ENCODE measurements at regions not wholly inside any gene's neighbourhood (a gene's known extent, or its start where the extent isn't known, plus 50 kb on each side); places are given as distances from the start of the nearest gene placed in this dataset.
"Not testable (repeated sequence)": the region's sequence is repeated elsewhere in the genome, so short reads cannot be mapped to it uniquely, and the experiment has no call there.

GRCh38 chr9:24721621-24722020 lies 175.9 kb upstream of the IZUMO3 start:
- no peak for FAIRE-seq

GRCh38 chr9:24712206-24712605 lies 166.5 kb upstream of the IZUMO3 start:
- no peak for DNase-seq (ENCODE audit: insufficient read length, low spot score)
- no peak for FAIRE-seq

More at GRCh38 chr9:24721621-24722020, 175.9 kb upstream of the IZUMO3 start:
- no peak for DNase-seq (ENCODE audit: insufficient read length, low spot score)

- DNase-seq (ENCODE audit: insufficient read length, low spot score) (no peak), FAIRE-seq (no peak)
Measured at GRCh38 chr9:24708814-24709213, 163.1 kb upstream of the IZUMO3 start.

- DNase-seq (ENCODE audit: insufficient read length, low spot score) (peak; percentile 0), FAIRE-seq (no peak)
Measured at GRCh38 chr9:24698881-24699518, 153.3 kb upstream of the IZUMO3 start.

- FAIRE-seq (no peak), DNase-seq (ENCODE audit: insufficient read length, low spot score) (no peak)
Measured at GRCh38 chr9:24672336-24672735, 126.6 kb upstream of the IZUMO3 start.

GRCh38 chr9:24657387-24657786 lies 111.7 kb upstream of the IZUMO3 start:
- no peak for FAIRE-seq
- no peak for DNase-seq (ENCODE audit: insufficient read length, low spot score)

GRCh38 chr9:24652181-24652580 lies 106.5 kb upstream of the IZUMO3 start:
- no peak for FAIRE-seq

GRCh38 chr9:24628809-24629208 lies 83.1 kb upstream of the IZUMO3 start:
- DNase-seq (ENCODE audit: insufficient read length, low spot score); FAIRE-seq: not testable (repeated sequence)

More at GRCh38 chr9:24652181-24652580, 106.5 kb upstream of the IZUMO3 start:
- DNase-seq (ENCODE audit: insufficient read length, low spot score), result no peak

- no peak for FAIRE-seq
Measured at GRCh38 chr9:24625097-24625496, 79.4 kb upstream of the IZUMO3 start.

GRCh38 chr9:24624481-24624880 lies 78.8 kb upstream of the IZUMO3 start:
- FAIRE-seq (no peak), DNase-seq (ENCODE audit: insufficient read length, low spot score) (no peak)

More at GRCh38 chr9:24625097-24625496, 79.4 kb upstream of the IZUMO3 start:
- DNase-seq (ENCODE audit: insufficient read length, low spot score), result no peak

- DNase-seq (ENCODE audit: insufficient read length, low spot score) (no peak), FAIRE-seq (no peak)
Measured at GRCh38 chr9:24620741-24621140, 75.0 kb upstream of the IZUMO3 start.

- DNase-seq (ENCODE audit: insufficient read length, low spot score) (no peak), FAIRE-seq (no peak)
Measured at GRCh38 chr9:24616863-24617262, 71.2 kb upstream of the IZUMO3 start.

GRCh38 chr9:24614070-24614469 lies 68.4 kb upstream of the IZUMO3 start:
- FAIRE-seq (no peak), DNase-seq (ENCODE audit: insufficient read length, low spot score) (no peak)

- DNase-seq (ENCODE audit: insufficient read length, low spot score) (no peak), FAIRE-seq (no peak)
Measured at GRCh38 chr9:24608599-24608998, 62.9 kb upstream of the IZUMO3 start.

GRCh38 chr9:24602693-24603352 lies 57.1 kb upstream of the IZUMO3 start:
- FAIRE-seq (no peak), DNase-seq (ENCODE audit: insufficient read length, low spot score) (no peak)
